ENCODE measurements at regions not wholly inside any gene's neighbourhood (a gene's known extent, or its start where the extent isn't known, plus 50 kb on each side); places are given as distances from the start of the nearest gene placed in this dataset.

DNA sequence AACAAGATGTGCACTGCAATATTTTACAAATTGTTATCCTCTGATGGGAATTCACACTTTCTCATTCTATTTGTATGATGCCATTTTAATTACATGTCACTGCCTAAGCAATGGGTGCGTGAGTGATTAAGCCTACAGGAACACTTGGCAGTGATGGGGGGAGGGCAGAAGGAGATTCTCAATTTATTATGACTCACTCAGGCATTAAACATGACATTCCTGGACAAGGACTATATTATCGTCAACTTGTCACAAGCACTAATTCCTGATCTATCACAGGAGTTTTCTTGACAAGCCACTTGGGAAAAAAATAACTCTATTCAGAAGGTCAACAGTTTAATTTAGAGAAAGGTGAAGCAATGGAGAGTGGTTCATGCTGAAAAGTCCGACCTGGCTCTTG is 556.8 kb downstream of the NSUN3 start:
- TF ChIP-seq, protein P1, sequence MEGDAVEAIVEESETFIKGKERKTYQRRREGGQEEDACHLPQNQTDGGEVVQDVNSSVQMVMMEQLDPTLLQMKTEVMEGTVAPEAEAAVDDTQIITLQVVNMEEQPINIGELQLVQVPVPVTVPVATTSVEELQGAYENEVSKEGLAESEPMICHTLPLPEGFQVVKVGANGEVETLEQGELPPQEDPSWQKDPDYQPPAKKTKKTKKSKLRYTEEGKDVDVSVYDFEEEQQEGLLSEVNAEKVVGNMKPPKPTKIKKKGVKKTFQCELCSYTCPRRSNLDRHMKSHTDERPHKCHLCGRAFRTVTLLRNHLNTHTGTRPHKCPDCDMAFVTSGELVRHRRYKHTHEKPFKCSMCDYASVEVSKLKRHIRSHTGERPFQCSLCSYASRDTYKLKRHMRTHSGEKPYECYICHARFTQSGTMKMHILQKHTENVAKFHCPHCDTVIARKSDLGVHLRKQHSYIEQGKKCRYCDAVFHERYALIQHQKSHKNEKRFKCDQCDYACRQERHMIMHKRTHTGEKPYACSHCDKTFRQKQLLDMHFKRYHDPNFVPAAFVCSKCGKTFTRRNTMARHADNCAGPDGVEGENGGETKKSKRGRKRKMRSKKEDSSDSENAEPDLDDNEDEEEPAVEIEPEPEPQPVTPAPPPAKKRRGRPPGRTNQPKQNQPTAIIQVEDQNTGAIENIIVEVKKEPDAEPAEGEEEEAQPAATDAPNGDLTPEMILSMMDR (IDR thresholded peaks at IDR 0.05 in 2 of 3, conservative IDR thresholded peaks at IDR 0.05 in 1 of 3; ENCODE audit: insufficient read depth in 2 of 3, low read depth in 1 of 3, low read length in 3 of 3), result no peak
- TF ChIP-seq NR2C2 (CRISPR knock-in tag; IDR thresholded peaks at IDR 0.05), result no peak
- TF ChIP-seq NR2C2 (tag; IDR thresholded peaks at IDR 0.05), result no peak
- TF ChIP-seq, protein P2, sequence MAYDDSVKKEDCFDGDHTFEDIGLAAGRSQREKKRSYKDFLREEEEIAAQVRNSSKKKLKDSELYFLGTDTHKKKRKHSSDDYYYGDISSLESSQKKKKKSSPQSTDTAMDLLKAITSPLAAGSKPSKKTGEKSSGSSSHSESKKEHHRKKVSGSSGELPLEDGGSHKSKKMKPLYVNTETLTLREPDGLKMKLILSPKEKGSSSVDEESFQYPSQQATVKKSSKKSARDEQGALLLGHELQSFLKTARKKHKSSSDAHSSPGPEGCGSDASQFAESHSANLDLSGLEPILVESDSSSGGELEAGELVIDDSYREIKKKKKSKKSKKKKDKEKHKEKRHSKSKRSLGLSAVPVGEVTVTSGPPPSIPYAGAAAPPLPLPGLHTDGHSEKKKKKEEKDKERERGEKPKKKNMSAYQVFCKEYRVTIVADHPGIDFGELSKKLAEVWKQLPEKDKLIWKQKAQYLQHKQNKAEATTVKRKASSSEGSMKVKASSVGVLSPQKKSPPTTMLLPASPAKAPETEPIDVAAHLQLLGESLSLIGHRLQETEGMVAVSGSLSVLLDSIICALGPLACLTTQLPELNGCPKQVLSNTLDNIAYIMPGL (CRISPR knock-in tag; IDR thresholded peaks at IDR 0.05), result no peak
- TF ChIP-seq MTA2 (IDR thresholded peaks at IDR 0.05; ENCODE audit: low read depth), result no peak
- no peak for TF ChIP-seq ZC3H11A (IDR thresholded peaks at IDR 0.05; ENCODE audit: low read depth, low read length)
- no peak for TF ChIP-seq CHD4 (IDR thresholded peaks at IDR 0.05; ENCODE audit: insufficient read depth, insufficient replicate concordance, low read depth, low read length, poor library complexity, severe bottlenecking)
- TF ChIP-seq YY1 (IDR thresholded peaks at IDR 0.05; ENCODE audit: borderline replicate concordance in 1 of 3, control insufficient read depth in 1 of 3, extremely low read depth in 1 of 3, insufficient read depth in 3 of 3, insufficient read length in 1 of 3, insufficient replicate concordance in 2 of 3, low read depth in 1 of 3, low read length in 2 of 3), result no peak
- TF ChIP-seq PHB (CRISPR knock-in tag; IDR thresholded peaks at IDR 0.05), result no peak
- TF ChIP-seq KAT7 (CRISPR knock-in tag; IDR thresholded peaks at IDR 0.05; ENCODE audit: borderline replicate concordance), result no peak

All from K562 (cell line).